Naive thymus-derived CD4-positive, alpha-beta T cell (primary cell): ENCODE measurements at regions not wholly inside any gene's neighbourhood (a gene's known extent, or its start where the extent isn't known, plus 50 kb on each side); places are given as distances from the start of the nearest gene placed in this dataset.

Experiments used
- ATAC-seq: fragments of 150-1000 bp; cut with Tn5 transposase; 2 replicates; pipeline ENCODE4 v1.10.0; 2021; ENCODE audit warnings: mild to moderate bottlenecking, moderate library complexity
- CTCF ChIA-PET: fragments of 350-600 bp; sonication (Branson Sonifier 250); formaldehyde crosslinking; loops from one replicate; lab custom pipeline; 2021; ENCODE audit warnings: antibody characterized with exemption; lab: Charles Lee
- POLR2A ChIA-PET: fragments of 350-600 bp; sonication (Branson Sonifier 250); formaldehyde crosslinking; loops from one replicate; lab custom pipeline; 2021; ENCODE audit warnings: antibody characterized with exemption, inconsistent platforms; lab: Charles Lee
- DNase-seq, 9 donors: peaks; one replicate each; pipeline versions ENCODE4 v3.0.0 to v3.0.0-alpha.2; 2020 to 2022; ENCODE audit warnings: mixed read lengths in 1 of 9
- H3K27ac ChIP-seq: one replicate; pipeline ENCODE4 v1.7.0; 2013; ENCODE audit warnings: mild to moderate bottlenecking, low read depth, low read length, moderate library complexity
- H3K27me3 ChIP-seq, 2 donors: one replicate each; pipeline ENCODE4 v1.7.0; 2013; ENCODE audit warnings: low read length in 2 of 2, mild to moderate bottlenecking in 2 of 2, moderate library complexity in 2 of 2; ENCODE audit not compliant: control insufficient read depth in 2 of 2, insufficient read depth in 2 of 2
- H3K36me3 ChIP-seq, 3 experiments: 1 replicate in 2 of 3; 2 replicates in 1 of 3; pipeline ENCODE4 v1.7.0; 2013; ENCODE audit warnings: low read length in 3 of 3, mild to moderate bottlenecking in 3 of 3, moderate library complexity in 1 of 3; ENCODE audit not compliant: insufficient read depth in 3 of 3, control insufficient read depth in 2 of 3
- H3K4me1 ChIP-seq, 2 donors: one replicate each; pipeline ENCODE4 v1.7.0; 2013; ENCODE audit warnings: low read length in 2 of 2, mild to moderate bottlenecking in 2 of 2, moderate library complexity in 1 of 2; ENCODE audit not compliant: control insufficient read depth in 2 of 2, insufficient read depth in 2 of 2
- H3K4me3 ChIP-seq: 2 replicates; pipeline ENCODE4 v1.7.0; 2013; ENCODE audit warnings: mild to moderate bottlenecking, low read length
- H3K9me3 ChIP-seq, 3 experiments: 1 replicate in 2 of 3; 2 replicates in 1 of 3; pipeline ENCODE4 v1.7.0; 2013; ENCODE audit warnings: low read length in 3 of 3; ENCODE audit not compliant: control insufficient read depth in 2 of 3
- H3K27ac Mint-ChIP-seq, 9 donors: one replicate each; pipeline ENCODE4 v1.8.0; 2020 to 2022; ENCODE audit warnings: mixed read lengths in 9 of 9, mild to moderate bottlenecking in 8 of 9, moderate library complexity in 5 of 9, inconsistent platforms in 2 of 9
- H3K27me3 Mint-ChIP-seq, 5 donors: one replicate each; pipeline ENCODE4 v1.8.0; 2021 to 2022; ENCODE audit warnings: mixed read lengths in 5 of 5, mild to moderate bottlenecking in 1 of 5
- H3K36me3 Mint-ChIP-seq, 5 donors: one replicate each; pipeline ENCODE4 v1.8.0; 2020 to 2022; ENCODE audit warnings: mixed read lengths in 5 of 5, mild to moderate bottlenecking in 3 of 5, inconsistent platforms in 1 of 5
- H3K4me1 Mint-ChIP-seq, 7 donors: one replicate each; pipeline ENCODE4 v1.8.0; 2020 to 2022; ENCODE audit warnings: mixed read lengths in 7 of 7, mild to moderate bottlenecking in 3 of 7, inconsistent platforms in 1 of 7
- H3K4me3 Mint-ChIP-seq, 10 donors: one replicate each; pipeline ENCODE4 v1.8.0; 2020 to 2022; ENCODE audit warnings: mild to moderate bottlenecking in 10 of 10, mixed read lengths in 10 of 10, moderate library complexity in 6 of 10, inconsistent platforms in 2 of 10
- H3K9me3 Mint-ChIP-seq, 11 donors: one replicate each; pipeline ENCODE4 v1.8.0; 2020 to 2022; ENCODE audit warnings: mixed read lengths in 11 of 11, mild to moderate bottlenecking in 4 of 11, inconsistent platforms in 1 of 11, moderate library complexity in 1 of 11
- intact Hi-C, 2 donors: fragments of 100-400 bp; cut with micrococcal nuclease; formaldehyde crosslinking; loops; one replicate each; pipeline ENCODE4 v1.15.1; 2023

GRCh38 chr1:105641407-105641806 is 1415.1 kb upstream of the PRMT6 start:
- H3K4me3 Mint-ChIP-seq, result no peak overlapping the region
- no peaks in the 10 kb centered on the region for H3K36me3 ChIP-seq
- H3K4me1 Mint-ChIP-seq, result no peaks in the 10 kb centered on the region
- intact Hi-C loops, result no loop called here
- no peaks in the 10 kb centered on the region for H3K27me3 ChIP-seq
- ATAC-seq, result no peak
- H3K4me1 ChIP-seq, result no peaks in the 10 kb centered on the region
- ChIA-PET CTCF (no interaction called here), POLR2A (no interaction called here)
- peaks cover 0 to 50% (median 11%) of the 10 kb centered on the region in 11 donors for H3K9me3 Mint-ChIP-seq
- H3K4me3 ChIP-seq, result no peak overlapping the region
- H3K9me3 ChIP-seq, result no peaks in the 10 kb centered on the region
- no peak overlapping the region for H3K27ac ChIP-seq
- H3K36me3 Mint-ChIP-seq, result peaks cover 0 to 4% (median 0%) of the 10 kb centered on the region in 5 donors
- H3K27ac Mint-ChIP-seq, result no peak overlapping the region
- DNase-seq, result no peak
- no peaks in the 10 kb centered on the region for H3K27me3 Mint-ChIP-seq

GRCh38 chr1:105652109-105652508 is 1404.4 kb upstream of the PRMT6 start:
- H3K9me3 ChIP-seq, result no peaks in the 10 kb centered on the region
- H3K9me3 Mint-ChIP-seq, result peaks cover 1 to 19% (median 7%) of the 10 kb centered on the region in 11 donors
- intact Hi-C loops, result no loop called here
- POLR2A ChIA-PET, result no interaction called here
- DNase-seq, result no peak
- H3K36me3 ChIP-seq, result no peaks in the 10 kb centered on the region
- H3K4me3 ChIP-seq, result no peak overlapping the region
- no peak overlapping the region for H3K27ac ChIP-seq
- no peaks in the 10 kb centered on the region for H3K27me3 ChIP-seq
- no peak overlapping the region for H3K4me3 Mint-ChIP-seq
- H3K36me3 Mint-ChIP-seq, result no peaks in the 10 kb centered on the region
- CTCF ChIA-PET, result no interaction called here
- H3K4me1 Mint-ChIP-seq, result no peaks in the 10 kb centered on the region
- H3K27ac Mint-ChIP-seq, result no peak overlapping the region
- no peaks in the 10 kb centered on the region for H3K27me3 Mint-ChIP-seq
- no peaks in the 10 kb centered on the region for H3K4me1 ChIP-seq
- no peak for ATAC-seq

DNA sequence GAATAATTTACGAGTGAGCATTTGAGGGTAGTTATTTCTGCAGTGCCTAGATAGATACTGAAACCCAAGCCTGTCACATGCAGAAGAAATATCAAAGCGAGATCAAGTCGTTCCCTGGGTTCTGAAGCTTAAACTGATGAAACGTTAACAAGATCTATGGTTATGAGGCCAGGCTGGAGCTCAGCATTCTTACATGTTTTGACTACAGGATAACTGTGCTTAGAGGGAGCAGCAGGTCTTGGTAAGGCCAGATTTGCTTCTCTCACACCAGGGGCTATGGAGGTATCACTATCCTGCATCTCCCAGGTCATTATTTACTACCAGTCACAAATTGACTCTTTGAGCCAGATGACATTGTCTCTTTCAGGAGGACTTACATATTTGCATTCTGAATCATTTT is 1401.4 kb upstream of the PRMT6 start:
- Mint-ChIP-seq H3K27me3 (no peaks in the 10 kb centered on the region), H3K4me1 (no peaks in the 10 kb centered on the region), H3K36me3 (no peaks in the 10 kb centered on the region), H3K9me3 (peaks cover 2 to 30% (median 9%) of the 10 kb centered on the region in 11 donors), H3K27ac (no peak overlapping the region), H3K4me3 (no peak overlapping the region)
- no peak for ATAC-seq
- ChIA-PET CTCF (interaction anchor here (0.6 kb wide), 1 partner anchor 405 kb away, joined by 3 read pairs; no protein-coding TSS in a partner anchor), POLR2A (no interaction called here)
- Histone ChIP-seq H3K27ac (no peak overlapping the region), H3K27me3 (no peaks in the 10 kb centered on the region), H3K4me1 (no peaks in the 10 kb centered on the region), H3K4me3 (no peak overlapping the region), H3K36me3 (no peaks in the 10 kb centered on the region), H3K9me3 (no peaks in the 10 kb centered on the region)
- no peak for DNase-seq
- intact Hi-C loops, result no loop called here

DNA sequence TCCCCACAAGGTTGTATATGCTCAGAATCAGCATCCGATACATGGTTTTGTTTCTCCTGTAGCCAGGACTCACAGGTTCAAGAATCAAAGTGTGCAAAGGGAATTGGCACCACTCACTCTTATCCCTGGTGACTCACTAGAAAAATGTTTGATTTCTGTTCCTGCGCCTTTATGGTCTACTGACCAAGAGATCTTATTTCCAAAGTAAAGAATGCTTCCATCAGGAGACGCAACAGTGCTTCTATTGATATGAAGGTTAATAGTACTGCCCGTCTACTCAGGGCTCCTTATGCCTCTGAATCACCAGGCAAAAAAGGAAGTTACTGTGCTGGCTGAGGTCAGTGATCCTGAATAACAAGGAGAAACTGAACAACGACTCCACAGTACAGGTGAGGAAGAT is 1392.0 kb upstream of the PRMT6 start:
- ChIA-PET POLR2A (no interaction called here), CTCF (no interaction called here)
- Mint-ChIP-seq H3K27me3 (no peaks in the 10 kb centered on the region), H3K36me3 (no peaks in the 10 kb centered on the region), H3K4me3 (no peak overlapping the region), H3K9me3 (peaks cover 0 to 32% (median 13%) of the 10 kb centered on the region in 11 donors), H3K27ac (no peak overlapping the region), H3K4me1 (no peaks in the 10 kb centered on the region)
- DNase-seq (no peak), ATAC-seq (no peak)
- Histone ChIP-seq H3K27ac (no peak overlapping the region), H3K36me3 (no peaks in the 10 kb centered on the region), H3K27me3 (no peaks in the 10 kb centered on the region), H3K4me3 (no peak overlapping the region), H3K9me3 (no peaks in the 10 kb centered on the region), H3K4me1 (no peaks in the 10 kb centered on the region)
- intact Hi-C loops, result no loop called here

DNA sequence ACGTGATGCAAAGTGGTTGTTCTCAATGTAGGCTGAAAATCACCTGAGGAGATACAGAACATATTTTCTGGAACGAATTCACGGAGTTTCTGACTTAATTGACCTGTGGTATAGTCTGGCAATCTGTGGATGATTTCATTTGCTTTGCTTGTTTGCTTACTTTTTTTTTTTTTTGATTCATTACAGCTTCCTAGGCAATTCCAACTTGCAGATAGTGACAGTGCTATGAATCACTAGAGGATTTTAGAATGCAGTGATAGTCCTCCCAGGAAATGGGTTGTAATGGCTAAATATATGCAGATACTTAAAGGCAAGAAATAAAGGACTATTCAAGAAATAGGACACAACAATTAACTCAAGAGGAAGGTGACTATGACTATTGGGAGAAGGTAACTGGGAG is 1378.1 kb upstream of the PRMT6 start:
- H3K9me3 Mint-ChIP-seq, result peaks cover 0 to 14% (median 8%) of the 10 kb centered on the region in 11 donors
- H3K36me3 ChIP-seq, result no peaks in the 10 kb centered on the region
- no peaks in the 10 kb centered on the region for H3K4me1 ChIP-seq
- intact Hi-C loops, result no loop called here
- H3K9me3 ChIP-seq, result no peaks in the 10 kb centered on the region
- no peak overlapping the region for H3K27ac ChIP-seq
- no peak overlapping the region for H3K4me3 Mint-ChIP-seq
- H3K36me3 Mint-ChIP-seq, result no peaks in the 10 kb centered on the region
- H3K27me3 ChIP-seq, result no peaks in the 10 kb centered on the region
- H3K27ac Mint-ChIP-seq, result no peak overlapping the region
- H3K27me3 Mint-ChIP-seq, result no peaks in the 10 kb centered on the region
- ATAC-seq, result no peak
- H3K4me1 Mint-ChIP-seq, result no peaks in the 10 kb centered on the region
- POLR2A ChIA-PET, result no interaction called here
- CTCF ChIA-PET, result interaction anchor here (0.6 kb wide), 1 partner anchor 1545 kb away, joined by 3 read pairs; no protein-coding TSS in a partner anchor
- no peak overlapping the region for H3K4me3 ChIP-seq
- no peak for DNase-seq

GRCh38 chr1:105684714-105685113 is 1371.8 kb upstream of the PRMT6 start:
- H3K27ac Mint-ChIP-seq, result no peak overlapping the region
- Histone ChIP-seq H3K4me1 (no peaks in the 10 kb centered on the region), H3K36me3 (no peaks in the 10 kb centered on the region), H3K27me3 (no peaks in the 10 kb centered on the region), H3K4me3 (no peak overlapping the region), H3K9me3 (no peaks in the 10 kb centered on the region), H3K27ac (no peak overlapping the region)
- no peaks in the 10 kb centered on the region for H3K4me1 Mint-ChIP-seq
- no peak overlapping the region for H3K4me3 Mint-ChIP-seq
- intact Hi-C loops, result no loop called here
- no peaks in the 10 kb centered on the region for H3K27me3 Mint-ChIP-seq
- peaks cover 0 to 4% (median 0%) of the 10 kb centered on the region in 5 donors for H3K36me3 Mint-ChIP-seq
- ChIA-PET CTCF (no interaction called here), POLR2A (no interaction called here)
- peaks cover 0 to 20% (median 9%) of the 10 kb centered on the region in 11 donors for H3K9me3 Mint-ChIP-seq
- DNase-seq (no peak), ATAC-seq (no peak)

- Histone ChIP-seq H3K27me3 (no peaks in the 10 kb centered on the region), H3K36me3 (no peaks in the 10 kb centered on the region), H3K9me3 (no peaks in the 10 kb centered on the region), H3K27ac (no peak overlapping the region), H3K4me3 (no peak overlapping the region), H3K4me1 (no peaks in the 10 kb centered on the region)
- H3K27ac Mint-ChIP-seq, result no peak overlapping the region
- no peaks in the 10 kb centered on the region for H3K27me3 Mint-ChIP-seq
- H3K36me3 Mint-ChIP-seq, result peaks cover 0 to 4% (median 0%) of the 10 kb centered on the region in 5 donors
- DNase-seq (no peak), ATAC-seq (no peak)
- intact Hi-C loops, result no loop called here
- H3K9me3 Mint-ChIP-seq, result peaks cover 0 to 18% (median 7%) of the 10 kb centered on the region in 11 donors
- no peak overlapping the region for H3K4me3 Mint-ChIP-seq
- no peaks in the 10 kb centered on the region for H3K4me1 Mint-ChIP-seq
- CTCF ChIA-PET, result no interaction called here
- POLR2A ChIA-PET, result no interaction called here
Measured at GRCh38 chr1:105686026-105686425, 1370.4 kb upstream of the PRMT6 start.
